Kidney tubule cell (primary cell): ENCODE measurements at regions not wholly inside any gene's neighbourhood (a gene's known extent, or its start where the extent isn't known, plus 50 kb on each side); places are given as distances from the start of the nearest gene placed in this dataset.
"Not testable (repeated sequence)": the region's sequence is repeated elsewhere in the genome, so short reads cannot be mapped to it uniquely, and the experiment has no call there.

Source experiments
- DNase-seq: peaks from one replicate; pipeline ENCODE4 v3.0.0-alpha.2; 2018; ENCODE audit warnings: low spot score

DNA sequence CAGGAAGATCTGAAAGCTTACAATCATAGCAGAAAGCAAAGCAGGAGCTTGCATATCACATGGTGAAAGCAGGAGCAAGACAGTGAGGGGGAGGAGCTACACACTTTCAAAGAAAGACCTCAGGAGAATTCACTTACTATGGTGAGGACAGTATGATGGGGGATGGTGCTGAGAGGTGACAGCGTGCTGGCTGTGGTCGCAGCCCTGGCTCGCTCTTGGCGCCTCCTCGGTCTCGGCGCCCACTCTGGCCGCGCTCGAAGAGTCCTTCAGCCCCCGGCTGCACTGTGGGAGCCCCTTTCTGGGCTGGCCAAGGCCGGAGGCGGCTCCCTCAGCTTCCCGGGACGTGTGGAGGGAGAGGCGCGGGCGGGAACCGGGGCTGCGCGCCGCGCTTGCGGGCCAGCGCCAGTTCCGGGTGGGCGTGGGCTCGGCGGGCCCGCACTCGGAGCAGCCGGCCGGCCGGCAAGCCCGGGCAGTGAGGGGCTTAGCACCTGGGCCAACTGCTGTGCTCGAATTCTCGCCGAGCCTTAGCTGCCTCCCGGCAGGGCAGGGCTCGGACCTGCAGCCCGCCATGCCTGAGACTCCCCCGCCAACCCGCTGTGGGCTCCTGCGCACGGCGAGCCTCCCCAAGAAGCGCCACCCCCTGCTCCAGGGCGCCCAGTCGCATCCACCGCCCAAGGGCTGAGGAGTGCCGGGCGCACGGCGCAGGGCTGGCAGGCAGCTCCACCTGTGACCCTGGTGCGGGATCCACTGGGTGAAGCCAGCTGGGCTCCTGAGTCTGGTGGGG is 131.9 kb upstream of the SPATS2L start:
- no peak for DNase-seq

DNA sequence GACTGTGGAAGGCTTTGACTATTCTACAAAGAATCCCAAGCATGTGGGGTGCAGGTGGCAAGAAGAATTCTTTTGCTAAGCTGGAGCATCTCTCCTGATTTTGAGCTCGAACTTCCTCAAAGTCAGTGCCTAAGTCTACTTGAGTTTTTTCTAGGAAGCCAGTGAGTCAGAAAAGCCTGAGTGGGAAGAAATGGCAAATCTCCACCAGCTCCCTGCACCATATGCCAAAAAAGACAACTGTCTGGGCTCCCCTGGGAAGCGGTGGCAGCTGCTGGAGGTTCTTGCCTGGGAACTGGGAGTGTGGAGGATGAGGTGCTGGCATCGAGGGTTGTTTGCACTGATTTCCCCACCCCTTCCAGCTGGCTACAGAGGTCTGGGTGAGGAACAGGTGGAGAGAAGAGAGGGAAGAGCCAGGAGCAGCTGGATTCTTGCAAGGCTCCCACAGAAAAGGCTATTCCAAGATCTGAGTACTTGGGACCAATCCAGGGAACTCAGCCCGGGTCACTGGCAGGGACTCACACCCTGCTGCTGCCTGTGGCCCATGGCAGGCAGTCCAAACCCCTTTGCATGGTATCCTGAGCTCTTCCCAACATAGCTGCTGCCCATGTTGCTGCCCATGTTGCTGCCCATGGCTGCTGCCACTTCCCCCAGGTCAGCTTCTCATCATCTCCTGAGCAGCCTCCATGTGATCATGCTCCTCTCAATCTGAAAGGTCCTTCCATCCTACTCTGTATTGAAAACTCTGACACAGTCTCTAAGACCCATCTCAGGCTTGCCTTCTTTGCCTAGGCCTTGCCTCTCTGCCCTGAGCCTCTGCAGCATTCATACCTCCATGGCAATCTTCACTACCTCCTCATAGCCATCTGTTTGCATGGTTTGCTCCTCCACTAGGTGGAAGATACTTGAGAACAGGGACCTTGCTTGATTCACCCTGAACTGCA is 128.3 kb upstream of the SPATS2L start:
- peak; percentile 51 for DNase-seq

DNA sequence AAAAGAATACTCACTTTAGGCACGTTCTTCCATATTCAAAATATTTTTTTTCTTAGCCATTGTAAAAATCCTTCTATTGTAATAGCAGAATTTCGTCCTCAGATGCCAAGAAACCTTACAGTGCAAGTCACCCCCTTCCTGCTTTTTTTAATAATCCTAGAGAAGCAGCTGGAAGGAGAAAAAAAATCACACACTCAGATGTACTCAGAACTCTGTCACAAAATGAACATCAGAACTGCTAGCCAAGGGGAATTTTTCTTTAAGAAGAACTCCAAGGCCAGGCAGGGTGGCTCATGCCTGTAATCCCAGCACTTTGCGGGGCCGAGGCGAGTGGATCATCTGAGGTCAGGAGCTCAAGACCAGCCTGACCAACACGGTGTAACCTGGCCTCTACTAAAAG is 127.3 kb upstream of the SPATS2L start:
- no peak for DNase-seq

DNA sequence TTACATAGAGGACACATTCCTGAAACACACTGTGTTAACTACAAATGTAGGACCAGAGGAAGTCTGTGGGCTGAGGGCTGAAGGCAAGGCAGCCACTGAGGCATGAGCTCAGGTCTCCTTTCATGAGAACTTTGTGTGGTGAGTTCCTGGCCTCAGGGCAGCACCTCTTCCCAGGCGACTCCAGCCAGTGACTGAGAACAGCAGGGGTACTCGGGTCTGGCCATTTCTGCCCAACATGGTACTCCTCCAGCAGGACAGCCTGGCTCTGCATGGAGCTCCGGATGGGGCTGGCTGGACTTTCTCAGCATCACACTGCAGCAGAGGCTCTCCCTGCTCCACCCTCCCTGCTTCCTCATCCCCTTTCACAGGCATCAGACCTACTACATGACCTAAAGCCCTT is 125.5 kb upstream of the SPATS2L start:
- no peak for DNase-seq

DNA sequence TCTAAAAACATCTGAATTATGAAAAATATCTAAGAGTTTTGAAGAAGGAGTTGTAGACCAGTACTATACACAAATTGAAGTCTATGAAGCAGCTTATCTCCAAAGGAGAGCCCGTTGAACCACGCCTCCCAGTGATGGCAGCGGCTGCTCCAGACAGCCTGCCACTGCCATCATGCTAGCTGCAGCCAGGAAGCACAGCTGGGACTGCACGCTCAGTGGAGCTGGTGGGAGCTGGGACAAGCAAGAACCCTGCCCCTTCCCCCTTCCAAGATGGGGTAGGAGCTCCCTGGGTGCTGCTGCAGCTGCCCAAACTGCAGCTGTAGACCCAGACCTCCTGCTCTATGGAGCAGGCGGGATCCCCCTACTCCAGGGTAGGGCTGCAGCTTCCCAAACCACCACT is 124.7 kb upstream of the SPATS2L start:
- no peak for DNase-seq

DNA sequence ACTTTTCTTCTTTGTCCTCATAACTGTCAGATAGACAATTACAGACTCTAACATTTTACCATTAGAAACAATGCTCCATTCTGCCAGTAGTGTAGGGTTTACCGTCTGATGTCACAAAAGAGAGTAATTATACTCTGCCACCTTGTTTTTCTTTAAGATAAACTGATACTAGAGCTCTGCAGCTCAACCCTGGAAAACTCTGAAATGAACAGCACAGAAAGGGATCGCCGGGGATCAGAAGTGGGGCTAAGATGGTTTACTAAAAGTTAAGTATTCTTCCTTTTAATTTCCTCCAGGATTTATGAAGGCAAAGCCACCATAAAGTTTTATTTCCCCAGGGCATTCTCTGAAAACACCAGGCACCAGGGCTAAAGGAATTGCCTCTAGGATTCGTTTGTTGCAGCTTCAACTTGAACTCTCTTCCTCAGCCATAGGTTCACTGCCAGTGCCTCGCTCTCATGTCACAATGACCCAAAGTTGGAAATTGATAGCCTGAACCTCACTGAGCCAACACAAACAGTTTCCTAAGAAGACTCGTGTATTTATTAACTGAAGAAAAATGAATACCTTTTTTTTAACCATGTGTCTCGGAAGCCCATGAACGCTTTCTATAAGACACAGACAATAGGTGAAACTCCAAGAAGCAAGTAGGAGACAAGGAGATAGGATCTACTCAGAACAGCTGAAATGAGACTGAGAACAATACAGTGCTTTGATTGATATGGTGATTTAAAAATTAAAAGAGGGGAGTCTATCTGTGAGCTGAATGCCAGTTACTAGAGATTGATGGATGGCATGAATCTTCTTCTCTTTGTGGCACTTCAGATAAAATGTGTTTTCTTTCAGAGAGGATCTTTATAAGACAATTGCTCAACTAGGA is 121.5 kb upstream of the SPATS2L start:
- no peak for DNase-seq

DNA sequence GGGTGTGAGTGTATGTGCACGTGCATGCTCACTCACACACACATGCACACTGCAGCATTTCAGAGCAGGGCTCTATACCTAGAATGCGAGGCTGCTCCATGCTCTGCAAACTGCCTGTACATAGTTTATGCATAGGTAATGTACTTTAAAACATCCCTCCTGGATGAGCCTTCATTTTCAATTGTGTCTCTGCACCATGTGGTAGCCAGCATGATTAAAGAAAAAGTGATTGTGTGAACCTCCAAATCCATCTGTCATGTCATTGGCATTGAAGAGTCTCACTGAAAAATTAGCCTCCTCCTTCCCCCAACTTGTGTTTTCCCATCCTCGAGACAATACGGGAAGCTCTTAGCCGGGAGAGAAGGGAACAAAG is 120.9 kb upstream of the SPATS2L start:
- DNase-seq: no peak

DNA sequence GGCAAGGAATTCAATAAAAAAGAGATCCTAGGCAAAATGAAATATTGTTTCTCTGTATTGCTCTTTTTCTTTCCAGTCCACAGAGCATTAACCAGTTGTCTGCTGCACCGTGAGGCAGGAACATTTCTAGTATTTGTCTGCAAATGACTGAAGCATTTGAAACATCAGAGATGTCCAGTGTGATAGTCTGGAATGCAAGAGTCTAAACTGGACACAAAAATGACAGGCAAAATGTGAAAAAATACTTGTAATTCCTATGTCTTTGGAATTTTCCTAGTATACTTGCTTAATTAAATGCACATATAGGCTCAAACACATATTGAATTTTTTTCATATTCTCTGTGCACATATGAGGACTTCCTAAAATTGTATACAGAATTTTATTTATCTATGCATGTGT is 120.5 kb upstream of the SPATS2L start:
- DNase-seq: no peak

DNA sequence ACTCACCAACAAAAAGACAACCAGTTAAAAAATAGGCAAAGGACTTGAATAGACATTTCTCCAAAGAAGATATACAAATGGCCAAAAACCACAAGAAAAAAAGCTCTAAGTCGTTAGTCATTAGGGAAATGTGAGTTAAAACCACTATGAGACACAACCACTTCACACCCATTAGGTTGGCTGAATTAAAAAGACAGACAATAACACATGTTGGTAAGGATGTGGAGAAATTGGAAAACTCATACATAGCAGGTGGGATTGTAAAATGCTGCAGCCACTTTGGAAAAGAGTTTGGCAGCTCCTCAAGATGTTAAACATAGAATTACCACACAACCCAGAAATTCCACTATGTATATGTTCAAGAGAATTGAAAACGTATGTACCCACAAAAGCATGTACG is 117.6 kb upstream of the SPATS2L start:
- DNase-seq: no peak

DNA sequence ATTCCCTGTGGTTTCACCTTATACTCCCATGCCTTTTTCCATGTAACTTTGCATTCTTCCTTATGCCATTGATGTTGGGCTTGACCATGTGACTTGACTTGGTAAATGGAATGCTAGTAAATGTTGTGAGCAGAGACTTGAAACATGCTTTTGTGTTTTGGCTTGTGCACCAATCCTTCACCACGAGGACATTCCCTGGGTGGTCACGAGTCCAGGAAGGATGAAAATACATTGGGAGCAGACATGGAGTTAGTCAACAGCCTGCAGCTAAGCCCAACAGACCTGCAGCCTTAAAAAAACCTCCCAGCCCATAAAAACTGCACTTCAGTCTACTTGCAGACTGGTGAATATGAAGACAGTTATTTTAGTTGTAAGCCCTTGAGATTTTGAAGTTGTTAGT is 116.5 kb upstream of the SPATS2L start:
- no peak for DNase-seq

DNA sequence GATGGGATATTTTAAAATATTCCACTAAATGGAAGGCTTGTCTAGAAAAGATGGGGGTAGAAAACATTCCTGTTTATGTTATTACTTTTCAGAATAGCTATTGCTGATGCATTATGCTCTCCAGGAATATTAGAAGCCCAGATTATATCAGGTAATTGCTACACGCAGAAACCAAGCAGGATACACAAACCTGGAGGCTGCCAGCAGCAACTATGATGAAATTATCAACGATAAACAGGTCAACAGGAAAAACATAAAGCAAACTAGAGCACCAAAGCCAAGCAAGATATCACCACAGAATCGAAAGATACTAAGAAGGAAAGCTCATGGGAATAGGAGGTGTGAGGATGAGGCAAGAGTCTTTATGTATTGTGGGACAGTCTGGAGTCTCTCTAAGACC is 113.2 kb upstream of the SPATS2L start:
- DNase-seq: no peak

DNA sequence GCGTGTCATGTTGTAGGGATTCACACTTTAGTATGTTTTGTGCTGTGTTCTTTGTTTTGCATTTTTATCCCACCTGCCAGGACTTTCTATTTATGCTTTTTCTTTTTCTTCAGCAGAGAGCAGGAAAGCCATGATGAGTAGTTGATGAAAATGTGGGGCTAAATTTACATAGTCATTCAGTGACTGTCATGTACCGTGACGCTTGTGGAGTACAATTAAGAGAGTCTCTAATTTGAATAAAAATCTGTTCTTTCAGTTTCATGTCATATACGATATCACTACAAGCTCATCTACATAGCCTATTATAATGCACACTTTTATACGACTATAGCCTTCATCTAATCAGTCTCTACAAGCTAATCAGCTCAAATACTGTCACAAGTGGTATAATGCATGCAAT is 112.7 kb upstream of the SPATS2L start:
- DNase-seq: no peak

DNA sequence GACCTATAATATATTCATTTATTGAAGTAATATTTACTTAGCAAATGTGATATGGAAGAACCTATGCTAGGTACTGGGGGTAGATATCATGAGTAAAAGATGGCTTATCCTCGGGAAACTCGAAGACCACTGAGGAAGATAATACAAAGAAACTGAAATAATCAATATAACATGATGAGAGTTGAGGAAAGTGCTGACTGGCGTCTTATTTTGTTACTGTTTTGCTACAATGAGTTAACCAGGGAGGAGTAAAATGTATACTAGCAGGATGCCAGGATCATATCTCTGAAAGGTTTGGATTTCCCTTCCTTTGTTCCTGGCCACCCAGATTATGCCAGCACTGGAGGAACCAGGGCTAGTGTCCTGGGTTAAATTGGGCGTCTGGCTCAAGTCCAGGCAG is 111.7 kb upstream of the SPATS2L start:
- DNase-seq: no peak

DNA sequence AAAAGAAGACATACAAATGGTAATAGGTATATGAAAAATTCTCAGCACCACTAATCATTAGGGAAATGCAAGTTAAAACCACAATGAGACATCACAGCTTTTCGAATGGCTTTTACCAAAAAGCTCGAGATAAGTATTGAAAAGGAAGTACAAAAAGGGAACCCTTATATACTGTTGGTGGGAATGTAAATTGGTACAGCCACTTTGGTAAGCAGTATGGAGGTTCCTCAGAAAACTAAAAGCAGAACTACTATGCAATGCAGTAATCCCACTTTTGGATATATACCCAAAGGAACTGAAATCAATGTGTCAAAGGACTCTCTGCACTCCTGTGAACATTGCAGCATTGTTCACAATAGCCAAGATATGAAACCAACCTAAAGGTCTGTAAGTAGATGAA is 107.5 kb upstream of the SPATS2L start:
- no peak for DNase-seq

DNA sequence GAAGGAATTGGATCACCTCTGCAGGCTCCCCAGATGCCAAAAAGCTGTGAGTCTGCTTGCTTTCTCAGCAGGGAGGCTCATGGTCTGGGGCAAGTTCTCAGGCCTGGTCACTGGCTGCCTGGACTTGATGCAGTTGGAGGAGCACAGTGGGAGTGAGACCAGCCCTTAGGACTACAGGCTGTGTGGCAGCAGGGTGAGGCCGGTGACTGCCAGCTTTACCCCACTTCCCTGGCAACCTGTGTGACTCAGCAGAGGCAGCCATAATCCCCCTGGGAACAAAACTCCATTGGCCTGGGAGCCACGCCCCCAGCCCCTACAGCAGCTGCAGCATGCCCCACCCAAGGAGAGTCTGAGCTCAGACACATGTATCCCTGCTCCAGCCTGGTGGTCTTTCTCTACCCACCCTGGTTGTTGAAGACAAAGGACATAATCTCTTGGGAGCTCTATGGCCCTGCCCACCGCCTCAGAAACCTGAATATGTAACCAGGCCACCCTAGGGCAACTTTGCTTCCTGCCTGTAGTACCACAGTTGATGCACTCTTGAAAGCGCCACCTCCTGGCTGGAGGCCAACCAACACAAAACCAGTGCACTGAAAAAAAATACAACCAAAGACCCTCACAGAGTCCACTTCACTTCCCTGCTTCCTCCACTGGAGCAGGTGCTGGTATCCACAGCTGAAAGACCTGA is 106.8 kb upstream of the SPATS2L start:
- peak; percentile 20 for DNase-seq

DNA sequence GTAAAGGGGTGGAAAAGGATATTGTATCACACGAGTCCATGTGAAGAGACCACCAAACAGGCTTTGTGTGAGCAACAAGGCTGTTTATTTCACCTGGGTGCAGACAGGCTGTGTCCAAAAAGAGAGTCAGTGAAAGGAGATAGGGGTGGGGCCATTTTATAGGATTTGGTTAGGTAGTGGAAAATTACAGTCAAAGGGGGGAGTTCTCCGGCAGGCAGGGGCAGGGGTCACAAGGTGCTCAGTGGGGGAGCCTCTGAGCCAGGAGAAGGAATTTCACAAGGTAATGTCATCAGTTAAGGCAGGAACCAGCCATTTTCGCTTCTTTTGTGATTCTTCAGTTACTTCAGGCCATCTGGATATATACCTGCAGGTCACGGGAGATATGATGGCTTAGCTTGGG is 104.7 kb upstream of the SPATS2L start:
- DNase-seq: not testable (repeated sequence)

DNA sequence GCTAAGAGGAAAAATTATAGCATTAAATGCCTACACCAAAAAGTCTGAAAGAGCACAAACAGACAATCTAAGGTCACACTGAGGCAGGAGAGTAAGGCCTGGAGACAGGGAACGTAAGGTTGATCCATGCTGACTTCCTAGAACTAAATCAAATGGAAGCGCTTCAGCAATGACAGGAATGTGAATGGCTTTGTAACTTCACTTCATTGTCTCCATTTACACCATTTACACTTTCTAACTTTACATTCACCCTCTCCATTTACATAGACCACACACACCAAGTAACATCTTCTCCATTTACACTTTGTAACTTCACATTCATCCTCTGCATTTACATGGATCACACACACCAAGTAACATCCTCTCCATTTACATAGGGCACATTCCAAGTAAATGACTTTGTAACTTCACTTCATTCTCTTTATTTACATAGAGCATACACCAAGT is 103.1 kb upstream of the SPATS2L start:
- no peak for DNase-seq

DNA sequence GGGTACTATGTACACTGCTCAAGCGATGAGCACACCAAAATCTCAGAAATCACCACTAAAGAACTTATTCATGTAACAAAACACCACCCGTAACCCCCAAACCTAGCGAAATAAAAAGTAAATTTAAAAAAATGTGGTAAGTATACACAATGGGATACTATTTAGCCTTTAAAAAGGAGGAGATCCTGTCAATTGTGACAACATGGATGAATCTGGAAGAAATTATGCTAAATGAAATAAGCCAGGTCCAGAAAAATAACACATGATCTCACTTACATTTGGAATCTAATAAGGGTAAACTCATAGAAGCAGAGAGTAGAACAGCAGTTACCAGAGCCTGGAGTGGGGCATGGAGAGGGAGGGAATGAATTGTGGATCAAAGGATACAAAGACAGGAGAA is 98.5 kb upstream of the SPATS2L start:
- no peak for DNase-seq

DNA sequence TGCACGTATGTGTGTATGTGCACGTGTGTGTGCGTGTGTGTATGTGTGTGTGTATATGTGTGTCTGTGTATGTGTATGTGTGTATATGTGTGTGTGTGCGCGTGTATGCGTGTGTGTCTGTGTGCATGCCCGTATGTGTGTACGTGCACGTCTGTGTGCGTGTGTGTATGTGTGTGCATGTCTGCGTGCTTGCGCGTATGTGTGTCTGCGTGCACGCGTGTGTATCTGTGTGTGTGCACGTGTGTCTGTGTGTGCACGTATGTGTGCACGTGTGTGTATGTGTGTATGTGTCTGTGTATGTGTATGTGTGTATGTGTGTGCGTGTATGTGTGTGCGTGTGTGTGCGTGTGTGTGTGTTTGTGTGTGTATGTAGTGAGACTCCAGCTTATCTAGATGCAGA is 97.5 kb upstream of the SPATS2L start:
- no peak for DNase-seq

DNA sequence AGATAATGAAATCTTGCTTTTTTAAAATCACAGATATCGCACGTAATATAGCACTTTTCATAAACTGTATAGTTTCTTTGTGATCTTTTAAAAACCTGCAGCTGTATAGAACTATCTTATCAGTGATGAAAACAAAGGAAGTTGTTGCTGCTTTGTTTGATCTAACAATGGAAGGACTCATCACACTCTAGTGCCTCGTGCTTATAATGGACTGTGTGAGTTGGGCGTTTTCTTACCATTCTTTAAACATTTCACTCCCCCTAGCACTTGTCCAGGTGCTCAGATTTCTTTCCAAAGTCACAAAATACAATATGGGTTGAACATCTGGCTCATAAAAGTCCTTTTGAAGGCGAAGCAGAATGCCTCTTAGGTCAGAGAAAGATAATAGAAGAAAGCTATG is 94.8 kb upstream of the SPATS2L start:
- DNase-seq: no peak

DNA sequence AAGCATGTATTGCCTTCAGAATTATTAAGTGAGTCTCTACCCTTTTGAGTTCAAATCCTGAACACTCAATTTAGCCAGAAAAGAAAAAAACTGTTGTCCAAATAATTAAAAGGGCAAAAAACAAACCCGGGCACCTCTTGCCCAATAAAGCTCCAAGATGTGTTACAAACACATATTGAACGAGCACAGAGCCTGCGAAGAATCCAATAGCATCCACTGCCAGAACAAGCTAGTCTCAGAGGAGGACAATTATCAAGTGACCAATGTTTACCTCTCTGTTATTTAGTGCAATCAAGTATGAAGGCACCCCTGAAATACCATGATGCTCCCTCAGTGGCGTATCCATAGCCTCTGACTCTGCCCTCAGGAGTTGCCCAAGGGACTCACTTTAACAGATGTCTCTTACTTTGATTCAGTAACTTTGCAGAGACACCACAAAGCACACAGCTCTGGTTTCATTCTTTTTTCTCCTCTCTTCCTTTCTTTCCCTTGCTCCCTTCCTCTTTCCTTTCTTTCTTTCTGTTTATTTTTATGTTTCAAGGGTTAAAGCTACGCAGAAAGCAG is 93.5 kb upstream of the SPATS2L start:
- no peak for DNase-seq
